GM21825 (cell line): ENCODE measurements at regions not wholly inside any gene's neighbourhood (a gene's known extent, or its start where the extent isn't known, plus 50 kb on each side); places are given as distances from the start of the nearest gene placed in this dataset.

Source experiments
- ATAC-seq: cut with Tn5 transposase; IDR thresholded peaks from one replicate; pipeline ENCODE4 v1.9.1; 2021; ENCODE audit warnings: mild to moderate bottlenecking, moderate library complexity; ENCODE audit not compliant: unreplicated experiment

DNA sequence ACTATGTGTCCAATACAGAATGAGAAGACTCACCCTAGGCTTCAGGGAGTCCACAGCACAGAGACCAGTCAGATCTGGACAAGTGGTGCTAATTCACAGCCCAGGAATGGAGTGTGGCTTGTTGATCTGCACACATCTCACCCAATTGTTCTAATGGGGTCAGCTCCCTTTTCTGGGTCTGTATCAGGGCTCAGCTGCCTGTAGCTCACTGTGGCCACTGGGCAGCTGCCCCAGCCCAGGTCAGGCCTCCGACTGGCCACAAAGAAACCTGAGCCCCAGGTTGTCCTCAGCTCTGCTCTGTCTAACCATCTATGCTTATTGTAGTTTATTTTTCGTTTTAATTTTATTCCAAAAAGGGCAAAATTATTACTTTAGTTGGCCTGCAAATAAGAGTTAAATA, 202.3 kb upstream of the RAB6C start:
- no peak for ATAC-seq

DNA sequence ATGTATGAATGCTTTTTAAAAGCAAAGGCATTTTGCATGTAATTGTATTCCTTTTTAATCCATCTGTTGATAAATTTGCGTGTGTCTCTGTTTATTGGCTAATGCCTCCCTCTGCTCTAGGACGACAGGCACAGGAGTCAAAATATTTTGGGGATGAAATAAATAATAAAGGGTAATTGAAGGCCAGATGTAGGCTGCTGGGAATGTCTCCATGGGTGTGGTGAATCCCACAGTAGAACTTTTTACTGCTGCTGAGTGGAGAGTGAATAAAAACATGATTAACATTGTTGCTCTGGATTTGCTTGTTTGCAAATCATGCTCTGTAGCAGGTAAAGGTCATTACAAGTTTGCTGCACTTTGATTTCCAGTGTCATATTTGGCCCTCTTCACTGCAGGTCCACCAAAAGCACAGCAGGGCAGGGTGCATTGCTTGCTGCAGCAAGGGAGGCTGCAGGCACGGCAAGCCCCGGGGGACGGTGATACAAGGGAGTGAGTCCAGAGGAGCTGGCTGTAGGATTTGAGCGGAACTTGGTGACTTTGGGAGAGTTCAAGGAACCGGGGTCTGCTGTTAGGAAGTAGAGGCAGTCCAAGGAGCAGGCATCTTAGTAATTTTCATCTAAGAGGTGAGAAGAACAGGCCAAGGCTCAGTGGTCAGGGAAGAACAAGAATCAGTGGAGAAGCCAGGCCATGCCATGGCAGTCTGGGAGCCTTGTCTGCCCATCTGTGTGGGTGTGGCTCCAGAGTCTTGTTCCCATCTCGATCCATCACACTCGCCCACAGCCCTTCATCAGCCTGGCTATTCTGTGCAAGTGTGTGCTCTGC, 201.5 kb upstream of the RAB6C start:
- no peak for ATAC-seq

DNA sequence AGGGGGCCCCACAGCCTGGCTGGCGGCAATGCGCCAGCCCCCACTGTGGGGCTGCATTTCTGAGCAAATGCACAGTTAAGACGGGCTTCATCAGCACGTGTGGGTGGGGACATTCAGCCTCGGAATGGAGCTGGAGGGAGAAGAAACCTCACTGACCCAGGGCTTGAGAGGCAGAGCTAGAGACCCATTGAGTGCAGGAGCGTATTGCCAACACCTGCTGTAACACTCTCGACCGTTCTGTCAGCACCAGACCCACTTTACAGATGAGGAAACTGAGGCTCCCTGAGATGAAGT, 200.9 kb upstream of the RAB6C start:
- ATAC-seq: no peak

DNA sequence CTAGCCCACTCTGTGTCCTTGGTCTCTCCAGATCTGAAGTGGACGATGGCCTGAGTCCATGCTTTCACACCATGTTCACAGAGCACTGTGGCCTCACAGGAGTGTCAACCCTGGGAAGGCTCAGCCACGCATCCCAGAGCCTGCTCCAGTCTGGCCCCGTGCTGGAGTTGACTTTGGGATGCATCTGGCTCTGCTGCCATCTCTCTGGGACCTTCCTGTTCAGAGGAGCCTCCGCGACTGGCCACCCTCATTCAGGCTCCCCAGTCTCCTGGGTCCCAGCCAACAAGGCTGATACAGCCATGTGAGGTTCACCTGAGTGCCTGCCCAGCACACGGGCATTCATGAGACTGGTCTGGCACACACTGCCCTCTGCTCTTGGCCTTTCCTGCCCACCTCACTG, 199.7 kb upstream of the RAB6C start:
- no peak for ATAC-seq

DNA sequence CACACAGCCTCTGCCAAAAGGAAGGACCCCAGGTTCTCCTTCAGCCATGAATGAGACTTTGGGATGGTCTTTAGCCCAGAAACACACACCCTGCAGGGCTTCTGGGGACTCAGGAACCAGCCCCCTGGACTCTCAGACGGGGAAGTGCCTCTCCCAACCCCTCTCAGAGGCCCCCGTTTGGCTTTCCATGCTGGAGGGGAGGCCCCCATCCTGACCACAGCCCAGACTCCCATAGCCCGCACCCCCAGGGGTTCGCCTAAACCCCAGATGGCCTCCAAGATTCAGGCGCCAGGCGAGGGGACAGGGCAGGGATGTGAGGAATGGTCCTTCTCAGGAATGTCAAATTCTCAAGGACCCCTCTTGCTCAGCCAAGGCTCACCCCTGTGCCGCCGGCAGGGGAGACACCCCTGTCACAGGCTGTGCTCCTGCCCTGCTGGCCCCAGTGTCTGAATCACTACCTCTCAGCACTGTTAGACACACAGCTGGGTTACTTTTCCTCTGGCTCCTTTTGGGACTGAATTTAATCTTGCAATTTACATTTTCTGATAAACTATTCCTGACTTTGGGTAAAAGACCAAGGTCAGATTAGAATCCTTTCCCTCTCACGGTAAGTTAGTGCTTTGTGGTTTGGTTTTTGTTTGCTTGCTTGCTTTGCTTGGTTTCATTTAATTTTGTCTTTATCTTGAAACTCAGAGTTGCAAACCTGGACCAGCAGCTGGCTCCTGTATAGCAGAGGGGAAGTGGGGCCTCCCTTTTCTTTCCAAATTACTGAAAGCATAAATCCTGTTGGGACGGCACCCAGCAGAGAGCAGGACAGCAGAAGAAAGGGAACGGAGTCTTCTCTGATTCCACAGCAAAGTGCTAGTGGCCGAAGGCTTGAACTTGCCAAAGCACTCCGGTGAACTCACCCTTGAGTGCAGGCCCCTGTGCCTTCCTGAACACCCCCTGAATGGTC, 198.9 kb upstream of the RAB6C start:
- no peak for ATAC-seq

DNA sequence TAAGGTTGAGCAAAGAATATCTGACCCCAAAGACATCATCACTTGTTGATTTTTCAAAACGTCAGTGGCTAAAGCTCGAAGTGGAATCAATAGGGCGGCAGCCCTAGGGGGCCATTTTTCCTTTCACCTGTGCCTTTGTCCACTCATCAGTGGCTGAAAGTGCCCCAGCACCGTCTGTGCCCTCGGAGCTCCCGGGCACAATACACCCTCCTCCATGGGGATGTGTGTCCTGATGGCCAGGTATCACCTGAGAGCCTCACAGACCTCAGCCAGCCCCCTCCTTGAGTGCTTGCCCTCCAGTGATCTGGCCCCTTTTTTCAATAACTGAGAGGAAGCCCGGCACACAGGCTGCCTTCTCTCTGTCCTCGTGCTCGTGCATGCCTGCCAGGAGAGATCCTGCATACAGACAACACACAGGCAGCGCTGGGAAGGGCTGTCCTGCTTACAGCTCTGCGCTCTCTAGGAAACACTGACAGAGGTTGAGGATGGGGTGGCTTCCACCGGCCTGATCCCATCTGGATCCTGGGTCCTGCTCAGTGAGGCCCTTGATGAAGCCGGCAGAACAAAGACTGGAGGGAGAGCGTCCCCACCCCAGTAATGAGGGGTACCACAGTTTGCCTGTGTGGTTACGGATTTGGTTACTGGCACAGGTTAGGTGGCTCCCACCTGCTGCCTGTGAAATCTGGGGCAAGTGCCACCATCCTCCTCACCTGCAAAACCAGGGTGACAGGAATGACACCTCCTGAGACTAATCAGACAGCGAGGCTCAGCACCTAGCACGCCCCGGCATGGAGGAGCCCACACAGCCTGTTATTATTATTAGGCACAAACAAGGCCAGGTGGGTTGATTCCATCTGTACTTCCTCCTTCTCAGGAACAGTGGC, 197.5 kb upstream of the RAB6C start:
- no peak for ATAC-seq

DNA sequence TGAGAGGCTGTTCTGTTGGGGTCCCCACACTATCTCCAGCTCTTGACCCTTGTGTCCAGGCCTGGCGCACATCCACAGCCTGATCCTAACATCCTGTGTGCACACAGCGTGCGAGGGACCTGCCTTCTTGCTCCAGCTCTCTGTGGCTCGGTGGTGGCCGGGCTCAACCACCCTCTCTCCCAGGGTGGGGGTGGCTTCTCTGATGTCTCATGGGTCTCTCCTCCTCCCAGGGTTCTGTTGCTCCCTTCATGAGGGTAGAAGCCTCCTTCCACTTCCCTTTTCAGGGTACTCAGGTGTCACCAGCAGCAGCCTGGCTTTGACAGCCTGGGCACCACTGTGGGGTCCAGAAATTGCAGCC, 196.9 kb upstream of the RAB6C start:
- no peak for ATAC-seq

DNA sequence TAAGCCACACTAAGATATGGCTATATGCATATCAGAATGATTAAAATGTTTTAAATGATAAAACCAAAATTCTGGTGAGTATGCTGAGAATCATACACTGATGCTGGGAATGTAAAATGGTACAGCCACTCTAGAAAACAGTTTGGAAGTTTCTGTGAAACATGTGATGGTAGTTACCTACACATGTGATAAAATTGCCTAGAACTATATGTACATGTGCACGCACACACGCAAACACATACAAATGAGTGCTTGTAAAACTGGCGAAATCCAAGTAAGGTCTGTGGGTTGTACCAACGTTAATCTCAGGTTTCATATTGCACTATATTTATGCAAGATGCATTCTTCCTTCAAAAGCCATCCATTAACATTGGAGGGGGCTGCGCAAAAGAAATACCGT, 195.0 kb upstream of the RAB6C start:
- ATAC-seq: no peak

DNA sequence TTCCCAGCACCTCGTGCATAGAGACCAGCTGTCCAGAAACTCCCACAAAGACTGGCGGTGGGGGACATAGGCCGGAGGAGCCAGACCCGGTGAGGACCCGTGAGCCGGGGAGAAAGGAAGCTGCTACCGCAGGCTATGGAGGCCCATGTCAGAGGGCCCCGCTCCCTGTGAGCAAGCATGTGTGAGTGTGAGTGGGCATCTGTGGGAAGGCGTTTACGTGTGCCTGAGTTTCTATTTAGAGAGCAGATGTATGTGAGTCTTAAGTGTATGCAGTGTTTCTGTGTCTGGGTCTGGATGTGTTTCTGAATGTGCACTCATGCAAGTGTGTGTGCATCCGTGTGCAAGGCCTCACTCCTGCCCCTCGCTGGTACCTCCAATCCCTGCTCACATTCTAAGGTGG, 187.8 kb upstream of the RAB6C start:
- no peak for ATAC-seq

DNA sequence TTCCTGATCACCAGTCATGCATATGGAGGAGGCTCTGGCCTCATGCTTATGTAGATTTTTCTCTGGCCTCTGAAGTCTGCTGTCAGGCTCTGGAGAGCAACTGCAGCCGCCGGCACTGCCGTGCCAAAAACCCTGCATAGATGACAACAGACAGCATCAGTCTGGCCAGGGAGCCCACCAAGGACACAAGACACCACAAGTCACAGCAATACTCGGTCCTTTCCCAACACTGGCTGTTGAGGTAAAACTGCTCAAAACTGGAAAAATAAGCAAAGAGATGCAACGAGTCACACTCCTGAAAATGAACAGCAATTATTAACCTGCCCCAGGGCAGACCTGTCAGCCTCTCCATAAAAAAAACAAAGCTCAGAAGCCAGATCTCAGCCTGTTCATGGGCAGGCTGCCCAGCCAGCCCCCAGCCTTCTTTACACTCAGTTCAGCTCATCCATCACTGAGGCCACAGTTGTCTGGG, 186.0 kb upstream of the RAB6C start:
- ATAC-seq: no peak

DNA sequence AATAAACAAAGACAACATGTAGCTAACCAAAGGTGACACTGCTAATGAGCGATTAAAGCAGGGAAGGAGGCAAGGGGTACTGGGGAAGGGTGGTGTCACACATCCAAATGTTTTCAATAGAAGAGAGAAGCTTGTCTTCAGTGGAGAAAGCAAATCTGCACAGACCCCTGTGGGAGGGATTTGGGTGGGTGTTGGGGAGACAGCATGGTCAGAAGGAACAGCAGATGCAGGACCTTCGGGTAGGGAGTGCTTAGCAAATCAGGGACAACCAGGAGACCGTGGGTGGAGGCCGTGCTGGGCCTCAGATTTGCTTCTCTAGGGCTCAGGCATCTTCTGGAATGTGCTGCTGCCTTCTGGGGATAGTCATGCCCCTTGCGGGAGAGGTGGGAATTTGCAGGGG, 185.3 kb upstream of the RAB6C start:
- no peak for ATAC-seq

DNA sequence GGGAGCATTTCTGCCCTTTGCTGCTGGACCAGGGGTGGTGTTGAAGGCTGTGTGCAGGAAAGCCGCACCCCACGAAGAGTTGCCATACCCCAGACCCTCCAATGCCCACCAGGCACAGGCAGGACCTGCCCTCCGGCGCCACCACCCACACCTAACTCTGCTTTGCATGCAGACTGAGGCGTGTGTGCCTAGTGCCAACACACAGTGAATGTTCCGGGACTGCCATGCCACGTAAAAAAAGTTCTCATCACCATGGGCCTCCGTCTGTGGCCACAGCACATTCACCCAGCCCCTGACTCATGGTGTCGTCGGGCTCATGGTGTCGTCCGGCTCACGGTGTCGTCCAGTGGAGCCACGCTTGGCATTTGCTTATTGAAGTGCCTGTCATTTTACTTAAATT, 184.9 kb upstream of the RAB6C start:
- no peak for ATAC-seq

DNA sequence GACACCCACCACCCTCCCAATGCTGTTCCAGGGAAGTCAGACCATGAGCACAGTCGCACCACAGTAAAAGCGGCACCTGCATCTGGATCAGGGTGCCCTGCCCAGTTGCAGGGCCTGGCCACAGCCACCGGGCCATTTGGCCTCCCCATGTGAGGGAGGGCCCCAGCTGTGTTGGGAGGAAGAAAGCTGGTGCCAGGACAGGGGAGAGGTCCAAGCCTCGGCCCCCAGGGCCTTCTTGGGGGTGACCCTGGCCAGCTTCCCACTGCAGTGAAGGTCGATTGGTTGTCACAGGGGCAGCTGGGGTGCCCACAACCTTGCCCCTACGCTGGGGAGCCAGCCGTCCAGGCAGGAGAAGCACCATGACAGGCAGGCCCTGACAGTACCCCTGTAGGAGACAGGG, 183.2 kb upstream of the RAB6C start:
- no peak for ATAC-seq

DNA sequence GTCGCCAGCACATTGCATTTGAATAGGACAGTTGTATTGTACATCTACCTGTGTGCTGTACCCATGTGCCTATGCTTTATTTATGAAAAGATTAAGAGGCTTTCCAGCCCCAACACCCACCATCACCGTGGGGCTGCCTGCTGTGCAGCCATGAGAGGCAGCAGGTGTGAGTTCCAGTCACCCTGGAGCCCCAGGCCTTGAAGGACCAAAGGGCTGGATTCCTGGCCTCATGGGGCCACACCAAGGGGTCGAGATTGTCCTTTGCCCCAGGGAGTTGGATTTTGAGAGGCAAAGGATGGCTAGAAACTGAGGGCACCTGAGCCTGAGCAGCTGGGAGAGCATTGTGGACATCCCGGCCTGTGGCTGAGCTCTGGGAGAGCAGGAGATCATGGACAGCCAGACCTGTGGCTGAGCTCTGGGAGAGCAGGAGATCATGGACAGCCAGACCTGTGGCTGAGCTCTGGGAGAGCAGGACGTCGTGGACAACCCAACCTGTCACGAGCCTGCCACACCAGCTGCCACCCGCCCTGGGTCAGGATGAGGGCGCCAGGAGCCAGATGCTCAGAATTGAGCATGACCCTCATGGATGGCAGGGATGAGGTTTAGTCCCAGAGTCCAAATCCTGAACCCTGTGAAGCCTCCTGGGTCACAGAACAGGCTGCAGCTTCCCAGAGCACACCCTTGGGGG, 182.5 kb upstream of the RAB6C start:
- no peak for ATAC-seq

DNA sequence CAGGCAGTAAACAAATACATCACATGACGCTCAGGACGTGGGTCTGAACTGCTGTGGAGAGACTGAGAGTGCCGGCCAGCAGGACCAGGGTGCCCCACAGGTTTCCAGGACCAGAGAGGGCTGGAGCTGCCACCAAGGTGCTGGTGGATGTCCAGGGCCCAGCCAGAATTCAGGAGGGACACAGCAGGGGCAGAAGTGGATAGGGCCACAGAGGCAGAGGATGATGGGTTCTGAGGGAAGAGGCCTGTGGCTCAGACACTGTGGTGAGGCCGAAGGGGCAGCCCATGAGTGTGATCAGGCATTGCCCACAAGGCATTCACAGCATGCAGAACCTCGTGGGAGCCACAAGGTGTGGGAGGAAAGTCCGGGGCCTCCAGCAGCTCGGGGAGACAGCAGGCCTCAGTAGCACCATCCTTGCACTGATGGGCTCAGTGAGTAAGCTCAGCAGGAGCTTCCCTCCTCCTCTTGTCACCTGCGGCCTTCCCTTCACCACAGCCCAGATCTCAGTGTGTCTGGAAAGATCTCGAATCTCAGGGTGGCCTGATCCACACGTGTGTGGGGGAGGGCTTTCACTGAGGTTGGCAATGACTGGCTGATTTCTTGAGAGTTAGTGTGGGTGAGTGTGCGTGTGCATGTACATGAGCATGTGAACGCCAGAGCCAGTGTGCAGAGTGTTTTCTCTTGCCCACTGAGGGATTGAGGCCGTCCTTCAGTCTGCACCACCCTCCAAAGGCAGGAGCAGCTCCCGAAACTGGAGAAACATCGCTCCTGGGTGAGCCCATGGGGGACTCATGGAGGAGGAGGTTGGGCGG, 181.8 kb upstream of the RAB6C start:
- no peak for ATAC-seq

DNA sequence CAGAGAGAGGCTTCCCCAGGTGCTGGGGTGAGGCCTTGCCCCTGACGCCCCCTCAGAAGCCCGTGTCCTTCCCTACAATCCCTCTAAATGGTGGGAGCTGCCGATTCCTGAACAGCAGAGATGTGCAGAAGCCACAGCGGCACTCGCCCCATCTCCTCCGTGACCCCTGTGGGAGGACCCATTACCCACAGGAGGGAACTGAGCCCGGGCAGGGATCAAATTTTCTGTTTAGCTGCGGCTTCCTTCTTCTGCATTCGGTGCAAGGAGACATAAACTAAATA, 181.2 kb upstream of the RAB6C start:
- no peak for ATAC-seq

DNA sequence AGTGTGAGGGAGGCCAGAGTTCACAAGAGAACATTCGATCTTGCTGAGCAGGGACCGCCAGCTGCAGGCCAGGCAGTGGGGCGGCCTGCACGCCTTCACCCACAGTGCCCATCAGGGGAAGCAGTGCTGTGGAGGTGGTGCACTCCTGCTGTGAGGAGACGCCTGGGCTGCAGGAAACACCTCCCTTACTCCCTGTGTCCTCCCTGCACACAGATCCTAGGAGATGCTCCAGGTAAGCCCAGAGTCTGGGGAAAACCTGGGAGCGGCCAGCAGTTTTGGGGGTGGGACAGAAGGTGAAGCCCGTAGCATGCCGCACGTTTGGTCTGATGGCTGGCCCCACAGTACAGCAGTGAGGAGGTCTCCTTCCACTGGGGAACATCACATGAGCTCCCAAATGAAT, 180.8 kb upstream of the RAB6C start:
- no peak for ATAC-seq

DNA sequence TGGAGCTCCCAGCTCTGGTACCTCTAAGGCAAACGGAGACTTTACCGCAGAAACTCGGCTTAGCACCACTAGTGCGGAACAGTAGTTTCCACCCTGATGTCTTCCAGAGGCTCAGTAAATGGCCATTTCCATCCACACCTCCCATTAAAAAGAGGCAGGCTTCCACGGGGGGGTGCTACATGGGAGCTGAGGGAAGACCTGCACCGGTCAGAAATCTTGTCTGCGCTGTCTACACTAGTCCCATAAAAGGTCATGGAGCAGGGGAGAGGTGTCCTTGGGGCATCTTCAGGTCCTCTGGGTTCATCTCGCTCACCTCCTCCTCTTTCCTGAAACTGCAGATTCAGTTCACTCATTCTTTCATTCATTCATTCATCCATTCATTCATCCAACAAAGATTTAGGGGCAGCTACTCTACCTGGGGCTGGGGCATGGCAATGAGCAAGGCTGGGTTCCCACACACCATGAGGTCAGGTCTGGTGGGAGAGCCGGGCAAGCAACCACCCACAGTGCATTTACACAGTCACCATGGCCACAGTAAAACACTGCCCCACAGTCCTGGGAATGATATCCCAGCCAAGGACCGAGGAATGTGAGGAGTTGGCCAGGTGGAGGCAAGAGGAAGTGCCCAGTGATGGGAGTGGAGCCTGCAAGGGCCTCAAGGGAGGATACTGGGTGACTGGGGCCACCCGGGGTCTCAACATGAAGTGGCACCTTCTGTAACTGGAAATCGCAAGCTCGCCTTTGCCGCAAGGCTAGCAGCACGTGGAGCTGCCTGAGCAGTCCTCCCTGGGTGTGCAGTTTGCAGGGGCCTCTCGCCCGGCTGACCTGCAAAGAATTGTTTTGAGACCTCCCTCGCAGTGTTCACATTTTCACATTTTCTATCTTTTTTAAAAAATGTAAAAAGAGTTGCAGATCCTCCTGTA, 180.2 kb upstream of the RAB6C start:
- ATAC-seq: no peak

DNA sequence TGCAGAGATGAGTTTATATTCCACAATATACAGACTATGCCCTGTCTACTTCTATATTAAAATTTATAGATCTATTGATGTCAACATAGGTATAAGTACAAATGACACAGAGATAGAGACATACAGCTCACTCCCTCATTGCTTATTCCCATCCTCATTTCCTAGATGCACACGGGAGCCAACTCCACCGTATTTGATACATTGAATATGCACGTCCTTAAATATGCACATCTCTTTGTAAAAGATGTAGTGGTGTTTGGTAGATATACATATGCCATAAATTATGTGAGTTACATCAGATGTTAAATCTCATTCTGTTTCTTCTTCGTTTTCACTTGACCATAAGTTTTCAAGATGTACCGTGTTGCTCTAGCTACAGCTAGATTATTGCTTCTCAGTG, 179.2 kb upstream of the RAB6C start:
- no peak for ATAC-seq
